HEK293T (cell line): ENCODE measurements at regions not wholly inside any gene's neighbourhood (a gene's known extent, or its start where the extent isn't known, plus 50 kb on each side); places are given as distances from the start of the nearest gene placed in this dataset.

Source experiments
- ARNT ChIP-seq: fragments of 450-650 bp; IDR thresholded peaks from 2 replicates; pipeline ENCODE4 v1.6.1; 2017; ENCODE audit warnings: mild to moderate bottlenecking
- BHLHE40 ChIP-seq: fragments of 450-650 bp; IDR thresholded peaks from 2 replicates; pipeline ENCODE4 v1.6.1; 2016; ENCODE audit warnings: mild to moderate bottlenecking, moderate library complexity, borderline replicate concordance
- ELF4 ChIP-seq: fragments of 450-650 bp; IDR thresholded peaks from 2 replicates; pipeline ENCODE4 v1.6.1; 2017; ENCODE audit warnings: antibody characterized with exemption
- FOXA1 ChIP-seq: fragments of 450-650 bp; IDR thresholded peaks from 2 replicates; pipeline ENCODE4 v1.6.1; 2016; ENCODE audit warnings: mild to moderate bottlenecking
- FOXK2 ChIP-seq: fragments of 450-650 bp; IDR thresholded peaks from 2 replicates; pipeline ENCODE4 v1.6.1; 2016; ENCODE audit warnings: mild to moderate bottlenecking
- FOXM1 ChIP-seq: fragments of 450-650 bp; IDR thresholded peaks from 2 replicates; pipeline ENCODE4 v1.6.1; 2017; ENCODE audit warnings: mild to moderate bottlenecking, borderline replicate concordance
- SUZ12 ChIP-seq: fragments of 450-650 bp; IDR thresholded peaks from 2 replicates; pipeline ENCODE4 v1.6.1; 2016; ENCODE audit warnings: mild to moderate bottlenecking
- TARDBP ChIP-seq: fragments of 450-650 bp; IDR thresholded peaks from 2 replicates; pipeline ENCODE4 v1.6.1; 2016
- ZNF384 ChIP-seq: fragments of 450-650 bp; IDR thresholded peaks from 2 replicates; pipeline ENCODE4 v1.6.1; 2016

- TF ChIP-seq FOXM1 (no peak), BHLHE40 (no peak), ELF4 (no peak), SUZ12 (no peak), FOXA1 (no peak), ZNF384 (no peak), FOXK2 (no peak), ARNT (no peak), TARDBP (no peak)
These were observed 239.9 kb upstream of the ATP10A start for GRCh38 chr15:26103002-26103404.
